BE2C (cell line): ENCODE measurements at regions not wholly inside any gene's neighbourhood (a gene's known extent, or its start where the extent isn't known, plus 50 kb on each side); places are given as distances from the start of the nearest gene placed in this dataset.

Experiments
- DNase-seq: peaks from one replicate; pipeline ENCODE4 v3.0.0-alpha.2; 2020
- H3K27me3 ChIP-seq: fragments of 250-450 bp; sonication (Bioruptor Pico); 2 replicates; pipeline ENCODE4 v1.5.1; 2020; ENCODE audit warnings: mild to moderate bottlenecking
- H3K36me3 ChIP-seq: fragments of 250-450 bp; sonication (Bioruptor Pico); 2 replicates; pipeline ENCODE4 v1.5.1; 2020; ENCODE audit warnings: mild to moderate bottlenecking
- H3K4me1 ChIP-seq: fragments of 250-450 bp; sonication (Bioruptor Pico); 2 replicates; pipeline ENCODE4 v1.5.1; 2020
- H3K4me3 ChIP-seq: 2 replicates; pipeline ENCODE4 v1.5.1; 2011; ENCODE audit warnings: low read depth, low read length
- H3K9me3 ChIP-seq: fragments of 250-450 bp; sonication (Bioruptor Pico); 2 replicates; pipeline ENCODE4 v1.5.1; 2020
- CTCF ChIP-seq: IDR thresholded peaks from 2 replicates; pipeline ENCODE4 v1.5.1; 2012; ENCODE audit warnings: mild to moderate bottlenecking, low read depth, low read length

DNA sequence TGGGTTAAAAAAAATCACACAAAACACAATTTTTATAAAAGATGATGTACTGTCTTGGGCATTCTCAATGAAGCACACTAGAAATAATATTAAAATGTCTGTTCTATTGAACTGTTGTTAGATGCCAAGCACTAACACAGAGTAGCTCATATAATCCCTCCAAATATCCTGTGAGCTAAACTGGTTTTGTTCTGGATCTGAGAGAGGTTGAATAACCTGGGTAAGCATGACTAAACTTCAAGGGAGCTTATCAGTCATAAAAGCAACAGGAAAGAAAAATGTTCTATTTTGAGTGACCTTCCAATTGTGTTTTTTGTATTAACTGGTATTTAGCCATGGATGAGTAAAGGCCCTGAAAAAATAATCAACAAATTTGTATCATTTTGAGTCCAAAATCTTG is 175.3 kb downstream of the SMC2 start:
- TF ChIP-seq CTCF = no peak
- DNase-seq = no peak
- Histone ChIP-seq H3K27me3 (no peaks in the 10 kb centered on the region), H3K4me3 (no peak overlapping the region), H3K36me3 (no peaks in the 10 kb centered on the region), H3K9me3 (no peaks in the 10 kb centered on the region), H3K4me1 (no peaks in the 10 kb centered on the region)

DNA sequence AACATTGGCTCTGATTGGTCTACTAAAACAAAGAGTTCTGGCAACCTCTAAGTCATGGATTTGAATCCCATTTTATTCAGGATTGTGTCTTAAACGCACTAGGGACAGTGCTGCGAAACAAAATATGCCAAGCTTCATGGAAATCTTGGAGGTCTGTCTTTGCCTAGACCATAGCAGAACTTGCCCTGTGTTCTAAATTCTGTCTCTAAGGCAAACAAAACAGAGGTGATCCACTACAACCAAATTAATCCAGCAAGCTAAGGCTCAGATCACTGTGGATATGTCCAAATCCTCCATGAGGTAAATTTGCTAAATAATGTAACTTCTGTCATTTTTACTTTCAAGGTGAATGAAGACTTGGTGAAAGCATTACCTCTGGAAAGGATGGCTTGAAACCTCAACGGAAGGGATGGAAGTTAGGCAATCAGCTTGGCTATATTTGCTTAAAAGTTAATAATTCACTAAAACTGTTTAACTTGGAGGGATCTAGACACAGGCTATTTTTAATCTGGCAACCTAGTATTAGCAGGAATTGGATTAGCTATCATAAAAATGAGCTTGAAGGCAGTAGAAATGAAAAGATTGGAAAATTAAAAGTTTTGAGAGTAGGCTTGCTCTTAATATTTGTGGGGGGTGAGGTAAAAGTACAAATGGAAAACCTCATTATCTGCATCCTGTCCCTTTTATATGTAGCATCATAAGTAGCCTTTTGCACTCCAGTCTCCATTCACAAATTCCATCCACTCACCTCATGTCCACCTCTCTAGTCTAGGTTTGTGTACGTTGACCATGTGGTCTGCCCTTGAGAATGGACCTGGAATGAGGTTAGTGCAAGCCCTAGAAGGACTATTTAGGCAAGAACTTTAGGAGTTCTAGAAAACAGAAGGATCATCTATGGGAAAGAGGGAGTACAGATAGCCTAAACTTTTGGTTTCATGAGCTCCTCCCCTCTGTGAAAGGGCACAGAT is 176.2 kb downstream of the SMC2 start:
- no peaks in the 10 kb centered on the region for H3K27me3 ChIP-seq
- H3K36me3 ChIP-seq = no peaks in the 10 kb centered on the region
- H3K4me3 ChIP-seq = no peak overlapping the region
- no peaks in the 10 kb centered on the region for H3K4me1 ChIP-seq
- H3K9me3 ChIP-seq = no peaks in the 10 kb centered on the region
- TF ChIP-seq CTCF = no peak
- DNase-seq = no peak

GRCh38 chr9:104276709-104277245 is 182.7 kb downstream of the SMC2 start:
- DNase-seq = no peak
- no peaks in the 10 kb centered on the region for H3K9me3 ChIP-seq
- H3K4me1 ChIP-seq = no peaks in the 10 kb centered on the region
- H3K4me3 ChIP-seq = no peak overlapping the region
- no peaks in the 10 kb centered on the region for H3K36me3 ChIP-seq
- H3K27me3 ChIP-seq = no peaks in the 10 kb centered on the region
- no peak for TF ChIP-seq CTCF

- TF ChIP-seq CTCF = no peak
- Histone ChIP-seq H3K4me1 (no peaks in the 10 kb centered on the region), H3K36me3 (no peaks in the 10 kb centered on the region), H3K9me3 (no peaks in the 10 kb centered on the region), H3K4me3 (no peak overlapping the region), H3K27me3 (no peaks in the 10 kb centered on the region)
- no peak for DNase-seq
Observed at GRCh38 chr9:104278929-104279496, 184.9 kb downstream of the SMC2 start.

DNA sequence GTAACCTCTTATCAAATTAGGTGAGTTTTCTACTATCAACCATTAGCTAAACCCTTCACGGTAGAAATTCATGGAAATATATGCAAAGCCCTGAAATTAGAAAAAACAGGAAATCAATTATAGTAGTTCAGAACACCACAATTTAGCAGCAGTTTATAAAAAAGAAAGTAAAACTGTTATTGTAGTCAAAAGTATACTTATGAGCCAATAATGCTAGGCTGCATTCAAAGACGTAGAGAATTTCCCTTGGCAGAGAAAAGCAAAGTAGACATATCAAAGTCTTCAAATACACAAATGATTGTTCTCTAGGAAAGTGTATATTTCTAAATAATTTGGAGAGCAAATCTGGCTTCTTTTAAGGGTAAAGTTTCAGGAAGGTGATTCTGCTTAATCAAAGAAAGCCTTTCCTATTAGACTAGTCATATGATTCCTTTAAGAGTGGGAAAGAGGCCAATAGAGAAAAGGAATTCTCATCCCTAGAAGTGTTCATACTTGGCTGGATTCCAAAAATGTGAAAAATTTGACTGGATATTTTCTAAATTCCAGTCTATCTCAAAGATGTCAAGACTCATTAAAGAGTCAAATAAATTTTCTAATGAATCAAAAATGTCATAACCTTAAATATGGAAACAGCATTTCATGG is 185.5 kb downstream of the SMC2 start:
- no peaks in the 10 kb centered on the region for H3K4me1 ChIP-seq
- no peaks in the 10 kb centered on the region for H3K27me3 ChIP-seq
- no peak overlapping the region for H3K4me3 ChIP-seq
- no peak for DNase-seq
- no peaks in the 10 kb centered on the region for H3K36me3 ChIP-seq
- TF ChIP-seq CTCF = no peak
- no peaks in the 10 kb centered on the region for H3K9me3 ChIP-seq
